ENCODE measurements at regions not wholly inside any gene's neighbourhood (a gene's known extent, or its start where the extent isn't known, plus 50 kb on each side); places are given as distances from the start of the nearest gene placed in this dataset.
"Not testable (repeated sequence)": the region's sequence is repeated elsewhere in the genome, so short reads cannot be mapped to it uniquely, and the experiment has no call there.

DNA sequence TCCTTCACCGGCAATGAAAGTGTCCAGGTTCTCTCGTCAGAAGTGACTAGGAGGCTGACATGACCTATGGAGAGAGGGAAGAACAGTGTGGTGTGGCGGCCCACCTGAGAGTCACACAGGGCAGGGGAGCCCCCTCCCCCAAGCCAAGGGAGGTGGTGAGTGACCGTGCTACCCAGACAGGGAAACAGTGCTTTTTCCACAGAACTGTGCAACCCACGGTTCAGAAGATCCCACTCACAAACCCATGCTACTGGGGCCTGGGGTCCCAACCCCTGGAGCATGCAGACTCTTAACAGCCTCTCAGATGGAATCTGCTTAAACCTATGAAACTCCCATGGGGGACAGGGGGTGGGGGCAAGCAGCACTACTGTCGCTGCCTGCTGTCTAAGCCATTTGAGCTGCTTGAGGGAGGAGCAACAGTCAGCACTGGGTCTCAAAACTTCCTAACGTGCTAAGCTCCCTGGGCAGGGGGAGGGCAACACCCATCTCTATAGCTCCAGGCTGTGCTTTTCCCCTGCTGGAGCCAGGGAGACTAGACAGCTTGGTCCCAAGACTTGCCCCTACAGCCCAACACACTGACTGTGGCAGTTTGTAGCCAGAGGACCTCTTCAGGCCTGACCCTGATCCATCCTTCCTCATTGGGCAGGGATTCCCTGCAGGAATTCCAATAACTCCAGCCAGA, 850.4 kb upstream of the AADAT start:
- no peak for DNase-seq

DNA sequence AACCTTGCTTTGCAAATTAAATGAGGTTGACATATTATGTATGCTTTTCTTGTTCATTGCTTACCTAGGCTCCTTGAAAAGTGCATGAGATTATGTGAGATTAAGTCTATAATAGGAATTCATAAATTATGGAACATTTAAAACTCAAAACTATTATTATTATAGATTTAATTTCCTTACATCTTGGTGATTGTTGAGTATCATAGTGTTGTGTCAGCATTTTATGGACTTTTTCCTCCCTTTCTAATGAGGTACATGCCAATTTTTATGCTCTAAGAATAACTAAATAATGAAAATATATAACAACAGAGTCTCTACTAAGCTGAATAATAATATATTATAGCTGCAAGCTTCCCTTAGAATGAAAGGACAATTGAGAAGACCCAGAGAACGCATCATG, 848.8 kb upstream of the AADAT start:
- DNase-seq, result no peak

DNA sequence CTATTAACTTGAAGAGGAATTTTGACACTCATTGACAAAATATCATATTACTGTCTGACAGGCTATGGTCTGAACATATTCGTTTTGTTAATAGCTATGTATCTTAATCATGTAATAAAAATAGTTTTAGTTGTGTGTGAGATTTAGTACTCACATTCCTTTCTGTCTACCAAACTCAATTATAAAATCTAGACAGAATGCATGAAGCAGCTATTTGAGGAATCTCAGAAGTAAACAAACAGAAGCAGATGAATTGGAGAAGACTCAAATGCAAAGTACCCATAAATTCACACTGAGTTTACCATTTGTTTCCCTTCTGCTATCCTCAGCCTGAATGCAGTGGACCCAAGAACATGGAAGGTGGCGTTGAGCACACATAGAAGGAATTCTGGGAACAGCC, 841.6 kb upstream of the AADAT start:
- DNase-seq, result no peak

DNA sequence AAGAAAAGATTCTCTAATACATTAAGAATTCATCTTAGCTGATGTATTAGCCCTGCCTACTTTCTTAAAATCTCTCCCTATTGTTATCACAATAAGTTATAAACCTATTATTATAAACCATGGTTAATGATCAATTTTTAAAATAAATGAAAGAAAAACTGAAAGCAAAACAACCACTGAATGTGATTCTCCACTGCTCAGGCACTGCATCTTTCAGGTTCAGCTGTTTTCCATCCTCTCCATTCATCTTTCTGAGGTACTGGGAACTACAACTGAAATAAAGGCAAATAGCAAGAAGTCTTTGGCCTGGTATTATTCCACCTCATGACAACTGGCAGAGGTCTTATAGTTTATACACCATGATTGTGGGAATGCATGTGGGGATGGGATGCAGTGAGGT, 798.9 kb upstream of the AADAT start:
- DNase-seq, result no peak

DNA sequence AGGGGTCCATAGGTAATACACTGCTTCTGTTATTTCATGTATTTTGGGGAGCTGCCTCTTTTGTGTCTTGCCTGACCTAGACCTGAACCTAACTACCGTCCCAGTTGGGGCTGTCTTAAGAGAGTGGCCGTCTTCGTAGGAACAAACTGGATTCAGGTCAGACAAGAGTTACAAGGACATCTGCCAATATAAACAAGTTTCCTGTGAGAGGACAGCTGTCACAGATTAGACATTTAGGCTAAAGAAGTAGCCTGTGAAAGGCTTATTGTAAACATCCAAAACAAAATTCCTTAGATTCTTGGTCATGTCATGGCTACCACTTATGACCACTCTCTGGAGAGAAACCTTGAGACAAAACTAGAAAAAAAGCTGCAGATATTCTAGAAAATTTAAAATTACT, 797.6 kb upstream of the AADAT start:
- no peak for DNase-seq

DNA sequence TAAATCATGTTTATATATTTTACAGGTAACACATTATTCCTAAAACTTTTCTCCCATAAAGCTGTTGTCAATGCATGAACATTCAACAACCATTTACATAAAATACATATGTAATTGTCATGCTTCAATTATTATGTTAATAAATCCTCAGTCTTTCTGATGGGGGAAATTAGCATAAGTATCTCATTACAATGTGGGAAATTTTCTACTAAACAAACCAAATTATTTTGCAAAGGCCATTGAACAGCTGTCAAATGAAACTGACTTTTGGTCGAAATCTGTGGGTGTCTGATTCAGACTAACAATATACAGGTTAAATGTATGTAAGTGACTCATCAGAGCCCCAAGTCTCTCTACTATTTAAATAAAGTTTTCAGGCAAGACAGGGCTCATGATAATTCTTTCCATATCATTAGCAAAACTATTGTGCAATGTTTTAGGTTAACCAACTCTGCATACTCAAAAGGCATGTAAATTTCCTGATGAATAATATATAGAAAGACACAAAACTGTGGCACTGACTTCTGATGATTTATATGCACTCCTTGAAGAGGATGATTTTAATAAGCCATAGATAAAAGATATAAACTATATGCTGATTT, 795.3 kb upstream of the AADAT start:
- DNase-seq, result no peak

DNA sequence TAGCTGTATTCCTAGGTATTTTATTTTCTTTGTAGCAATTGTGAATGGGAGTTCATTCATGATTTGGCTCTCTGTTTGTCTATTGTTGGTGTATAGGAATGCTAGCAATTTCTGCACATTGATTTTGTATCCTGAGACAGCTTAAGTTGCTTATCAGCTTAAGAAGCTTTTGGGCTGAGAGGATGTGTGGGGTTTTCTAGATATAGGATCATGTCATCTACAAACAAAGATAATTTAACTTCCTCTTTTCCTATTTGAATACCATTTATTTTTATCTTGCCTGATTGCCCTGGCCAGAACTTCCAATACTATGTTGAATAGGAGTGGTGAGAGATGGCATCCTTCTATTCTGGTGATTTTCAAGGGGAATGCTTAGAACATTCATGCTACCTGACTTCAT, 791.9 kb upstream of the AADAT start:
- not testable (repeated sequence) for DNase-seq

DNA sequence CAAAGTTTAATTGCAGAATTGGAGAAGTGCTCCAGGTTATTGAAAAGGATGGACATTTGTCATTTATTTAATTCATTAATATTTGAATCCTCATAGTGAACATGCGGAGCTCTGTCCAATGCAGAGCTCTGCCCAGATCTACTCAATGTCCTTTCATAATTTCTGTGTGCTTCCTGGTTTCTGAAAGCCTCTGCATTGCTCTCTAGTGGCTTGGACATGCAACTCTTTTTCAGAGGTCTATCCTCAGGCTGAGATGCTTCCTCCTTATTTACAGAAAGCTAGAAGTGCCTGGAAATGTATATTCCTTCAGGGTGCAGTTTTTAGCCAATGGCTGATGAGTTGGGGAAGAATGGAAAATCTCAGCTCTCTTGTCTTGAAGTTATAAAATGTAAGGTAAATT, 786.1 kb upstream of the AADAT start:
- DNase-seq, result no peak

DNA sequence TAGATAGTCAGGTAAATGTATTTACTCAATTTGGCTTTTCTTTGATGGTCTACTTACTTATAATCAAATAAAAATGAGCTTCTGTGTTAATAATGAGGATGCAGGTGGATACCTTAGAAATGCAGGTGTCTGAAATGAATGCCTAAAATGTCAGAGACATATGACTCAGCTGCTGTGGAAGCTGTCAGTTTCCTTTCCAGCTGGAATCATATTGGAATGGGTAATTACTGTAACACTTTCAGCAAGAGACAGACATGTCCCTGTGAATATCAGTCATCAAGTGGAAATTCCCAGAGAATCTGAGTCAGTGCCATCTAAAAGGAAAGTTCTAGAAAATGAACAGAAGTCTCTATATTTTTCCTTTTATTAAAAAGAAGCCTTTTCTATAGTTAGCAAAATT, 783.0 kb upstream of the AADAT start:
- DNase-seq, result no peak

DNA sequence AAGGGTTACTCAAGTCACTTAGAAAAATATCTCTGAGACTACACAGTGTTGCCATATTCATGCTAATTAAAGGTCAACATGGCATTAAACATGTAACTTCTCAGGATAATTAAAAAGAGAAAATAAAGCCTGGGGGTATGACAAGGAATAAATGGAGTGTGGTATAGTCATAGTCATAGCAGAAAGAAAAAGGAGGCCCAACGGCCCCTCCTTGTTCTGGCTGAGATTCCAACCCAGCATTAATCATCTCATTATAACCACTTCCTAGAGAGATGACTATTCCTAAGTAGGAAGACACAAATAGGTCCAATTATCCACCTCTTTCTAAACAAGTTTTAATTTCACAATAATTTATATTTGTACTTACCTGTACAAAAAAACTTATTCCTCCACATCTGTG, 778.4 kb upstream of the AADAT start:
- no peak for DNase-seq

DNA sequence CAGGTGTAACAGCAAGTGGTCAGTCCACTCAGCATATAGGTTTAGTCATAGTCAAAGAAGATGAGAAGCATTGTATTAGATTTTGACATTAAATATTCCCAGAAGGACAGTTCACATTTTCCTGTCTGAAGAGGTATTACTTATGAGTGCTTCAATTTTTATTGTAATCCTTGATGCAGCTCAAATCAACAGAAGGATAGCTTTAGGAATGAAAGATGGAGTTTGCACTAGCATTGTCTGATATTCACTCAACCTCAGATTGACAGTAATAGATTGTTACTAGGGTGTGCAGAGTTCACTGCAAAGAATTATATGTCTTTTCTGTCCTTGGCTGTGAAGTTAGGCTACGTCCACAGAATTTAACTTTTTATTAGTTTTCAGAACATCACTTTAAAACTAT, 764.3 kb upstream of the AADAT start:
- DNase-seq, result no peak

DNA sequence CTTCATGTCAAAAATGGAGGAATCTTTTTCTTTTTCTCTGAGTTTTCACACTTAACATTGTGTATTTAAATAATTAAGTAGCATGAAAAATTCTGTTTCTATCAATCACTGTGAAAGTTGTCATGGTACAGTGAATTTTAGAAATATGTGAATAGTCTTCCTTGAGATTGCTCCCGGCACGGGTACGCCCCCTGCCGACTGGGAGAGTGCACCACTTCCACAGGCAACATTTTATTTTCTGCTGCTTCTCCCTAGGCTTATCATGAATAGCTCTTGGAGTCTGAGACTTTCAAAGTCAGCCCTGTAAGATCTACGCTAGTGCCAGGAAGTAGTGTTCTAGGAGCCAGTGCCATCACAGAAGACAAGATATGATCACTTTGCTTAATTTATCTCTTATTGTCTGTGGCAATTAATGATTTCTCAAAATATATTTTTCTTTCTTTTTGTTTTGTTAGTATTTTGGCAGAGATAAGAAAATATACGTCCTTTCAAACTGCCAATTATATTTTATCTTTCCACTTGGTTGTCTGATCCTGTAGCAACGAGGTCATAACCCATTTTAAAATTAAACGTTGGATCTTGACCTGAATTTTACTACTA, 763.8 kb upstream of the AADAT start:
- peak; percentile 40 for DNase-seq

DNA sequence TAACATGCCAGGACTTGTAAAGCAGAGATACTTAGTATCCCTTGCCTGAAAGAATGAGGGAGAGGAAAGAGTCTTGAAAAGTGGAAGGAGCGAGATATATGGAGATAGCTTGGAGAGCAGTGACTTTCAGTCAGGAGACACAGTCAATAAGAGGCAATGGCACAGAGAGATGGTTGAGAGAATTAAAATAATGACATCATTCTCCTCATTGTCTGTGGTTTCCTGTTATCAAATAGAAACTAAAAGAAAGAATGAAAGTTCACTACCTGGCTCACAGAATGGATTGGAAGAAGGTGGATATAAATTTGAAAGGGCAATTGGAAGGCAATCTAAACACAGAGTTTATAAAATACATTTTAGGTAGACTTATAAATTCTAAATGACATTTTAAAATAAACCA, 760.2 kb upstream of the AADAT start:
- no peak for DNase-seq

DNA sequence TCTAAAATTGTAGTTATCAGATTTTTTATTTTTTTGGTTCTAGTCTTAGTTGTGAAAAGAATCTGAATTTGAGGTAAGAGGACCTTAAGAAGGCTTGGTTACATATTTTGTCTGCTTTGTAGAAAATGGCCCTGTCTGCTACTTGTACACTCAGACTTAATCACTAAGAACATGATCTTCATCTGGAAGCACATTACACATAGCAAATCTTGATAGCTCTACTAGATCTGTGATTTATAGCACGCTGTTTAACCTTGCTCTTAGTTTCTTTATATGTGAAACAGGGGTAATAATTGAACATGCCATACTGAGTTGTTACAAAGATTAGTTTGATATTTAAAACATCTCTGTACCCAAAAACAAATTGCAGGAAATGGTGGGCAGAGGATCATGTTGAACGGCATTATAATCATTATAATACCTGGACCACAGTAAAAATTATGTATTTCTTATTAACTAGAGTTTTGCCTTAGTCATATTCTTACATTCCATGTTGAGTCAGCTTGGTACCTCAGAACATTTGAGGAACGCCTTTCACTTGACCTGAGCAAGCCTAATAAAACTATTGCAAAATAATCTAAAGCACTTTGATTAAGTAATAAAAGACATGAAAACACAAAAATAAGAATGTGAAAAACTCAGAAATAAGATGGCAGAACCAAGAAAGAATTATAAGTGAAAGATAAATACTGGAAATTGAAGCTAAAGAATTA, 738.0 kb upstream of the AADAT start:
- no peak for DNase-seq

DNA sequence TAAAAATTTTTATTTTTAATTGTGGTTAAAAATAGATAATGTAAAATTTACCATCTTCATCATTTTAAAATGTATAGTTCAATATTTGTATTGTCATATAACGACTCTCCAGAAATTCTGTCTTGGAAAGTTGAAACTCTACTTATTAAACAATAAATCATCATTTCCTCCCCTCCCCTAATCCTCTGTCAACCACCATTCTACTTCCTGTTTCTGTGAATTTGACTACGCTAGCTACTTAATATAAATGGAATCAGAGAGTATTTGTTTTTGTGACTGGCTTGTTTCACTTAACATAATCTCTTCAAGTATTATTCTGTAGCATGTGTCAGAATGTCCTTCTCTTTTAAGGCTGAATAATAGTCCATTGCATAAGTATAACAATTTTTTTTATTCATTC, 729.0 kb upstream of the AADAT start:
- DNase-seq, result no peak

DNA sequence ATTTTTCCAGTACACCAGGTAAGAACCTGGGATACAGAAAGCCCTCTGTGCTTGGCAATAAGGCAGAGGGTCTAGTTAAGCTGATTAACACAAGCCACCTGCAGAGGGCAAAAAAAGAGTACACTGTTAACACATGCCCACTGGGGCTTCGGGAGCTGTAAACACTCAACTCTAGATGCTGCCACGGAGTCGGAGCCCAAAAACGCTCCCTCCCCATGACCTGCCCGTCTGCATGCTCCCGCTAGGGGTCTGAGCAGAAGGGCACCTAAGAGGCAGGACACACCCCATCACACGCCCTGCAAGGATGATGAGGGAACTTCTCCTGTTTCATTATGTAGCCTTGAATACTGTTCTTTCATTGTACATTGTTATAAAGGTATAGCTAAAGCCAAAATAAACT, 715.6 kb upstream of the AADAT start:
- no peak for DNase-seq

DNA sequence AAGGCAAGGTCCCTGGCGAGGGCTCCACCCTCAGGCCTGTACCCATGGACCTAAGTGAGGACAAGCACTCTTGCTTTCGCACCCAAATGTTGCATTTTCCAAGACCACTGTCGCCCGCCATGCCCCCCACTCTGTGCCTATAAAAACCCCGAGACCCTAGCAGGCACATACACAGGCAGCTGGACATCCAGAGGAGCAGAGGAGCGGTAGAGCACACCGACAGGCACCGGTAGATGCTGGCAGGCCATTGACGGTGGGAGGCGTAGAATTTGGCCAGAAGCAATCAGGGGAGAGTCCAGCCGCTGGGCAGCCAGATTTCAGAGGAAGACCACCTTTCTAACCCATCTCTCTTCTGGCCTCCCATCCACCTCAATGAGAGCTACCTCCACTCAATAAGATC, 715.2 kb upstream of the AADAT start:
- no peak for DNase-seq

DNA sequence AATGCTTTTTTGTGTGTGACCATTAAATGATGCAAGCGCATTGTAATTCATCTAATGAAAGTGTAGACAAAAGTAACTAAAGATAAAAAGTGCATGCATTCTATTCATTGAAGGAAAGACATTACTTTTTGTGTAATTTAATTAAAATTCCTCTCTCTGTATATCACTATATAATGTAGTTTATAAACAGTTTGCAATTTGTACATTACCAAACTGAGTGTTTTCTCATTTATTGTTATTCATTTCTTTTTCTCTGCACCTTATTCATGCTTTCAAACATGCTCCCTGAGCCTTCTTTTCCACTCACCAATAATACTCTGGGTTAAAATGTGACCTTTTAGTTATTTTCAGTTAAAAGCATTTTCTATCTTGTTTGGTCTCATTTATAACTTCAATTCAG, 713.7 kb upstream of the AADAT start:
- DNase-seq, result no peak

DNA sequence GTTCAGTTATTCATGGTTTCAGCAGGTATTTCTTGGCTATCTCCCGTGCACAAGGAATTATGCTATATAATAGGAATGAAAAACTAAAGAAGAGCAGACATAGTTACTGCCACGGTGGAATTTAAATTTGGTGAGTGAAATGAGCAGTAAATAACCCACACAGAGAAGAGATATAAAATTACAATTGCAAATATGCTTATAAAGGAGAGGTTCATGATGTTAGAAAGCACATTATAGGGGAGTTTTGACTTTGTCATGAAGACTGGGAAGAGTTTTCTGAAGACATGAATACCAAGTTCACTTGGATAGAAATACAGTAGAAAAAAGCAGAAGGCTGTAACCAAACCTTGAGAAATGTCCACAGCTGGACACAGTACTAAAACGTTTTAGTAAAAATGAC, 712.0 kb upstream of the AADAT start:
- DNase-seq, result no peak

DNA sequence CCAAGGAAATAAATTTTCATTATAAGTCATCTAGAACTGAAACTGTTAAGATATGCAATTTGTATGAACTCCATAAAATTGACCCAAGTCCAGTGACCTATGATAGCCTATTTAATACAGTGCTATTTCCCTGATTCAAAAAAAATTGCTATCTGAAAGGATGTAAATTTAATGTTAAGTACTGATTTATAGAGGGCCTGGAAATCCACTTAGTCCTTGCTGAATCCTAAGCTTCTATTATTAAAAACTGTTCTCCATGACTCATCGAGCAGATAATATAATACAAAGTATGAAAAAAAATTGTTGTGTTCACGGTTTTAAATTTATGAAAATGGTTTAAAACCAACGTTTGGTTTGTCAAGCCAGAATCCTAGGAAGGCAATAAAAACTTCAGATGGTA, 704.8 kb upstream of the AADAT start:
- no peak for DNase-seq

DNA sequence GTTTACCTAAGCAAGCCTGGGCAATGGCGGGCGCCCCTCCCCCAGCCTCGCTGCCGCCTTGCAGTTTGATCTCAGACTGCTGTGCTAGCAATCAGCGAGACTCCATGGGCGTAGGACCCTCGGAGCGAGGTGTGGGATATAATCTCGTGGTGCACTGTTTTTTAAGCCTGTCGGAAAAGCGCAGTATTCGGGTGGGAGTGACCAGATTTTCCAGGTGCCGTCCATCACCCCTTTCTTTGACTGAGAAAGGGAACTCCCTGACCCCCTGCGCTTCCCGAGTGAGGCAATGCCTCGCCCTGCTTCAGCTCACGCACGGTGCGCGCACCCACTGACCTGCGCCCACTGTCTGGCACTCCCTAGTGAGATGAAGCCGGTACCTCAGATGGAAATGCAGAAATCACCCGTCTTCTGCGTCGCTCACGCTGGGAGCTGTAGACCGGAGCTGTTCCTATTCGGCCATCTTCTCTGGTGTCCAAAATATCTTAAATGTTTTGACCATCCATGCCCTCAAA, 698.8 kb upstream of the AADAT start:
- DNase-seq, result not testable (repeated sequence)

DNA sequence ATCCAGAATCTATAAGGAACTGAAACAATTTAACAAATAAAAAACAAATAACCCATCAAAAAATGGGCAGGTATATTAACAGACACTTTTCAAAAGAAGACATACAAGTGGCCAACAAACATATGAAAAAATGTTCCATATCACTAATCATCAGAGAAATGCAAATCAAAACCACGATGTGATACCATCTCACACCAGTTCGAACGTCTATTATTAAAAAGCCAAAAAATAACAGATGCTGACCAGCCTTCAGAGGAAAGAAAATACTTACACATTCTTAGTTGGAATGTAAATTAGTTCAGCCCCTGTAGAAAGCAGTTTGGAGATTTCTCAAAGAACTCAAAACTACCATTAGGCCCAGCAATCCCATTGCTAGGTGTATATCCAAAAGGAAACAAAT, 687.9 kb upstream of the AADAT start:
- no peak for DNase-seq

DNA sequence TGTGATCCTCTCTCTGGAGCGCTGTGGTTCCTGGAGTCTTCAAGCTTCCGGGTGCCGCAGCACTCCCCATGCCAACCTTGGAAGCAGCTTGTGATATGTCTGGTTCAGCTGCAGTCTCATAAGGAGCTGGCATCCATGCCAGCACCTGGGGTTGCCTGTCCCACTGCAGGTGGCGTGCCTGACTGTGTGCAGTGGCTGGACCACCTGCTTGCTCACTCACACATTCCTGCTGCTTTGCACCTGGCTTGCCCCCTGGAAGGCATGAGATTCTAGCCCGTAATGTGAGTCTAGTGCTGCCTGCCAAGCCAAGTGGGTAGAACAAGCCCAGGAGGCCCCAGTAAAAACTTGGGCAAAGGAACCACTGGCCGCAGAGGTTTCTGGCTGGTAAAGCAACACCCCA, 687.2 kb upstream of the AADAT start:
- no peak for DNase-seq

DNA sequence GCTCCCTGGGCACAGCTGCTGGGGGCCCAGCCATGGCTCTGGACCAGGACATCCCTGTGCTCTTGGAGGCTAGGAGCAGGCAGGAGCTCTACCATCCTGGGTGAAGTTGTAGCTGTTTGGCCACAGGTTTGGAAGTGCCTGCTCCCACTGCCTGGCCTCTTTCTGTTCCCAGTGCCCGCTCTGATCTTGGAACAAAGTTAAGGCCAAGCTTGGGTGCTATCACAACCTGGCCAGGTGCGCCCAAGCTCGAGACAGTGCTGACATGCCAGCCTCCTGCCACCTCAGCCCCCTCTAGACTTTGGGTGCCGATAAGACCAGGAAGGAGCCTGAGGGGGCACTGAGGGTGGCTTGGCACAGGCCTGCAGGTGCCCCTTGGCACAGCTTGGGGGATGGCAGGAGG, 686.1 kb upstream of the AADAT start:
- DNase-seq, result no peak
